Epithelial cell of esophagus (primary cell): ENCODE measurements at regions not wholly inside any gene's neighbourhood (a gene's known extent, or its start where the extent isn't known, plus 50 kb on each side); places are given as distances from the start of the nearest gene placed in this dataset.
A peak's percentile ranks its signal among the peaks of the same experiment; 100 is the strongest.

Experiments used
- DNase-seq: peaks from one replicate; pipeline ENCODE4 v3.0.0; 2010; ENCODE audit warnings: low read depth
- H3K4me3 ChIP-seq: 2 replicates; pipeline ENCODE4 v1.5.1; 2011; ENCODE audit warnings: mild to moderate bottlenecking, low read length, control low read depth
- TF ChIP-seq, protein P1 (sequence below): IDR thresholded peaks from 2 replicates; pipeline ENCODE4 v1.5.1; 2011; ENCODE audit warnings: low read depth, mild to moderate bottlenecking, low read length, control low read depth, inconsistent platforms; ENCODE audit not compliant: insufficient read depth; ENCODE audit errors: missing control alignments

- TF ChIP-seq, protein P1, sequence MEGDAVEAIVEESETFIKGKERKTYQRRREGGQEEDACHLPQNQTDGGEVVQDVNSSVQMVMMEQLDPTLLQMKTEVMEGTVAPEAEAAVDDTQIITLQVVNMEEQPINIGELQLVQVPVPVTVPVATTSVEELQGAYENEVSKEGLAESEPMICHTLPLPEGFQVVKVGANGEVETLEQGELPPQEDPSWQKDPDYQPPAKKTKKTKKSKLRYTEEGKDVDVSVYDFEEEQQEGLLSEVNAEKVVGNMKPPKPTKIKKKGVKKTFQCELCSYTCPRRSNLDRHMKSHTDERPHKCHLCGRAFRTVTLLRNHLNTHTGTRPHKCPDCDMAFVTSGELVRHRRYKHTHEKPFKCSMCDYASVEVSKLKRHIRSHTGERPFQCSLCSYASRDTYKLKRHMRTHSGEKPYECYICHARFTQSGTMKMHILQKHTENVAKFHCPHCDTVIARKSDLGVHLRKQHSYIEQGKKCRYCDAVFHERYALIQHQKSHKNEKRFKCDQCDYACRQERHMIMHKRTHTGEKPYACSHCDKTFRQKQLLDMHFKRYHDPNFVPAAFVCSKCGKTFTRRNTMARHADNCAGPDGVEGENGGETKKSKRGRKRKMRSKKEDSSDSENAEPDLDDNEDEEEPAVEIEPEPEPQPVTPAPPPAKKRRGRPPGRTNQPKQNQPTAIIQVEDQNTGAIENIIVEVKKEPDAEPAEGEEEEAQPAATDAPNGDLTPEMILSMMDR: no peak
- DNase-seq: peak; percentile 50
Observed at GRCh38 chr1:56389813-56390212, 189.6 kb downstream of the PLPP3 start.

DNA sequence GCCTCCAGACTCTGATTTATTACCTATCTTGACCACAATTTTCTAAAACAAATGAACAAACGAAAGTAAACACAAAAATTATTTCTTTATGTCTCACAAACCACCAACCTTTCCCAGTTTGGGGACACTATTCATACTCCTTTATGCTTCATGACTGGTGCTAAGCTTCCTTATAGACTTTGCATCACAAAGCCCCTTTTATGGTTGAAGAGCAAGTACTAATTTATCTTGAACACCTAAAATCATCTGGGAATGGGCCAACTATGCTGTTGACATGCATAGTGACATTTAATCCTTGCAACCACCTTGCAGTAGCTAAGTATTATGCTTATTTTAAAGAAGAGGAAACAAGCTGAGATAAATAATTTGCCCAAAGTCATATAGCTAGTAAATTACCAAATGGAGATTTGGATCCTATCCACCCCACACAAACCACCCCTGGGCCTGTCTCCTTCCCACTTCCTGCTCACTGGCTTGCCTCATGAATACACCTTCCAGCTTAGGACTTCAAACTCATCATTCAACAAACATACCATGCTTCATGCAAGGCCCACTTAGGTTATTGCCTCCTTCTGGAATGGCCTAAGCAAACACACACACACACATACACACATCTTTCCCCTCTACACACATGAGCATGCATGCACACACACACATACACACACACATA is 192.2 kb downstream of the PLPP3 start:
- DNase-seq: no peak
- no peak overlapping the region for H3K4me3 ChIP-seq
- TF ChIP-seq, protein P1: no peak

More at GRCh38 chr1:56389813-56390212, 189.6 kb downstream of the PLPP3 start:
- no peak overlapping the region for H3K4me3 ChIP-seq

- DNase-seq: no peak
- no peak overlapping the region for H3K4me3 ChIP-seq
- TF ChIP-seq, protein P1: no peak
Observed at GRCh38 chr1:56385314-56385713, 194.0 kb downstream of the PLPP3 start.

DNA sequence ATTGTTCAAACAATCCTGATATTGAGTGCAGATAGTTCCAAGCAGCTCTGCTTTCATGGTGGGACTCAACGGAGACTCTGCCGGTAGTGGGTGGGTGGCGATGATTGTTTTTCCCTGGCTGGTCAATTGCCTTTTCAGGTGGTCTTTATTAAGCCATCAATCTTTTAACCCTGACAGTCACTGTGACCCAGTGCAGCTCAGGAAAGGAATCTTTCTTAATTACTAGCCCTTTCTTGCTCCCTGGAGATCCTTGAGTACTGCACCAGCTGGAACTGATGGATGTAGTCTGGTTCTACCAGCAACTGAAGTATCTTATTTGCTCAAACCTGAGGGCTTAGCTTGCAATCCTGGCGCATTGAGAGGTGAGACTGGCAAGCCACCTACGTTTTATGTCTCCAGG is 196.4 kb downstream of the PLPP3 start:
- DNase-seq: no peak
- H3K4me3 ChIP-seq: no peak overlapping the region
- TF ChIP-seq, protein P1: no peak

DNA sequence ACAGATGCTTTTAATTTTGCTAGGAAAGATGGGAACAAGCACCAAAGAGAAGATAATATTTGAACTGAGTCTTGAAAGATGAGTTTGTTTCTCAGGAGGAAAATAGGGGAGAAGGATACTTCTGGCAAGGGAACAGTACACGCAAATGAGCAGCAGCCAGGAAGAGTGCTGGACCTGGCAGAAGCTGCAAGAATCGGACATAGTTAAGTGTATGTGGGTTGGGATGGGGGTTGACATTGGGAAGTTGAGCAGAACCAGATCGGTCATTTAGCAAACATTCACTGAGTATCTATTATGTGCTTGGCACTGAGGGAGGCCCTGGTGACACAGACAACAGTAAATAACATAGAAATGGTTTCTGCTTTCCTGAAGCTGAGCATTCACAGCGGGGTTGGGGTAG is 198.8 kb downstream of the PLPP3 start:
- no peak overlapping the region for H3K4me3 ChIP-seq
- DNase-seq: no peak
- TF ChIP-seq, protein P1: no peak

GRCh38 chr1:56378341-56379070 is 200.9 kb downstream of the PLPP3 start:
- peak; percentile 9 for DNase-seq
- no peak overlapping the region for H3K4me3 ChIP-seq
- TF ChIP-seq, protein P1: no peak
